HepG2 (cell line): ENCODE measurements at regions not wholly inside any gene's neighbourhood (a gene's known extent, or its start where the extent isn't known, plus 50 kb on each side); places are given as distances from the start of the nearest gene placed in this dataset.

Experiments
- CTCF ChIP-seq: sonication (generic); formaldehyde crosslinking; IDR thresholded peaks from 2 replicates; pipeline ENCODE4 v1.5.0; 2020; ENCODE audit warnings: mild to moderate bottlenecking, missing genetic modification reagents, moderate library complexity
- MTA1 ChIP-seq: sonication (generic); formaldehyde crosslinking; IDR thresholded peaks from 2 replicates; pipeline ENCODE4 v1.4.0; 2020; ENCODE audit warnings: missing genetic modification reagents, mild to moderate bottlenecking, borderline replicate concordance
- NFYC ChIP-seq: IDR thresholded peaks from 2 replicates; pipeline ENCODE4 v1.6.1; 2016; ENCODE audit warnings: missing genetic modification reagents, missing compliant biosample characterization
- ZHX2 ChIP-seq, 2 experiments: sonication (generic) in 1 of 2; formaldehyde crosslinking in 1 of 2; IDR thresholded peaks; 2 replicates each; pipeline versions ENCODE4 v1.6.1 to v1.9.0; 2014 to 2022; ENCODE audit warnings: antibody characterized with exemption in 1 of 2, borderline replicate concordance in 1 of 2, inconsistent platforms in 1 of 2, low read depth in 1 of 2, missing genetic modification reagents in 1 of 2
- ZNF337 ChIP-seq: sonication (generic); formaldehyde crosslinking; IDR thresholded peaks from 2 replicates; pipeline ENCODE4 v1.5.1; 2020; ENCODE audit warnings: missing genetic modification reagents, low read depth, mild to moderate bottlenecking, borderline replicate concordance

- TF ChIP-seq ZHX2 (IDR thresholded peaks at IDR 0.05; ENCODE audit: low read depth) (no peak), ZHX2 (CRISPR knock-in tag; IDR thresholded peaks at IDR 0.05; ENCODE audit: borderline replicate concordance) (no peak), CTCF (CRISPR knock-in tag) (no peak), NFYC (CRISPR knock-in tag) (no peak), MTA1 (CRISPR knock-in tag) (no peak), ZNF337 (CRISPR knock-in tag) (no peak)
Observed at GRCh38 chr20:4513720-4514119, 172.5 kb upstream of the PRNP start.
